Heart left ventricle (tissue), 16 donors: ENCODE measurements at regions not wholly inside any gene's neighbourhood (a gene's known extent, or its start where the extent isn't known, plus 50 kb on each side); places are given as distances from the start of the nearest gene placed in this dataset.

Experiments
- ATAC-seq, 4 donors: fragments of 200-7000 bp; cut with Tn5 transposase; one replicate each; pipeline ENCODE4 v1.9.1; 2020 to 2022; ENCODE audit warnings: moderate library complexity in 4 of 4, mild to moderate bottlenecking in 3 of 4, moderate number of reproducible peaks in 1 of 4
- DNase-seq, 5 donors: peaks; one replicate each; pipeline ENCODE4 v3.0.0-alpha.2; 2020
- H3K27ac ChIP-seq, 12 donors: fragments of 200-600 bp; sonication (generic) in 4 of 12; one replicate each; pipeline versions ENCODE4 v1.5.0 to v1.8.0; 2016 to 2022; ENCODE audit warnings: mild to moderate bottlenecking in 2 of 12
- H3K27me3 ChIP-seq, 9 donors: fragments of 200-600 bp; sonication (generic) in 2 of 9; one replicate each; pipeline versions ENCODE4 v1.5.1 to v1.8.0; 2016 to 2022; ENCODE audit warnings: mild to moderate bottlenecking in 3 of 9
- H3K36me3 ChIP-seq, 9 donors: fragments of 200-600 bp; sonication (generic) in 2 of 9; one replicate each; pipeline versions ENCODE4 v1.5.0 to v1.8.0; 2018 to 2022; ENCODE audit warnings: mild to moderate bottlenecking in 2 of 9
- H3K4me1 ChIP-seq, 12 donors: fragments of 200-600 bp; sonication (generic) in 4 of 12; one replicate each; pipeline versions ENCODE4 v1.5.0 to v1.8.0; 2016 to 2022; ENCODE audit warnings: mild to moderate bottlenecking in 3 of 12
- H3K4me3 ChIP-seq, 12 donors: fragments of 200-600 bp; sonication (generic) in 4 of 12; one replicate each; pipeline versions ENCODE4 v1.5.0 to v1.8.0; 2017 to 2022; ENCODE audit warnings: mild to moderate bottlenecking in 9 of 12, moderate library complexity in 4 of 12
- H3K9me3 ChIP-seq, 12 donors: fragments of 200-600 bp; sonication (generic) in 4 of 12; one replicate each; pipeline versions ENCODE4 v1.5.0 to v1.8.0; 2016 to 2022; ENCODE audit warnings: mild to moderate bottlenecking in 1 of 12
- CTCF ChIP-seq, 12 donors: fragments of 200-600 bp; sonication (generic) in 4 of 12; IDR thresholded peaks; one replicate each; pipeline versions ENCODE4 v1.5.0 to v1.8.0; 2018 to 2022; ENCODE audit warnings: antibody characterized with exemption in 12 of 12, mild to moderate bottlenecking in 5 of 12
- POLR2A ChIP-seq, 2 donors: fragments of 450-650 bp; IDR thresholded peaks; one replicate each; pipeline ENCODE4 v1.6.1; 2017; ENCODE audit warnings: antibody characterized with exemption in 2 of 2, mild to moderate bottlenecking in 2 of 2, moderate library complexity in 2 of 2
- WGBS, 4 donors: extraction: QIAGEN DNeasy Blood & Tissue Kit in 2 of 4; methylation state at CpG; one replicate each; pipeline versions ENCODE4 v1.1.5 to v1.1.7; 2013 to 2018; 5-methylcytosine and 5-hydroxymethylcytosine counted together
- intact Hi-C, 10 donors: fragments of 100-400 bp; cut with DNase I; formaldehyde crosslinking; loops; one replicate each; pipeline versions ENCODE4 v1.11.1 to v1.14.2; 2022
- donor health status: ischemic (EF 13 %, LVEDD 7.1; RV severe dilation, severe dysfunction).
- donor health status: healthy with polysubstance abuse.
- donor health status: DM: no; HTN: yes; CAD: no.
- donor health status: DM: no; HTN: no; CAD: no.
- donor health status: ischemic (EF 25% LVEDD 6.9; RV normal size, moderate dysfunction).
- donor health status: ischemic (EF 25% LVEDD 5.7; RV mildly dilated, moderate dysfunction).
- donor health status: healthy.
- donor health status: DM: yes; HTN: yes; CAD: no.
- donor health status: ischemic (EF 35%, LVEDD 5.7; RV mildly dilated, moderate dysfunction).
- donor health status: nonischemic (EF 11% LVEDD 7.7; RV severe dilation, severe dysfunction).
- donor health status: DM: yes; HTN: yes; CAD: no.
- donor health status: PGD.
- donor health status: ischemic (EF 29% LVEDD 5.4; RV normal size, mild dysfunction).
- donor health status: nonischemic (EF 23%, LVEDD 6.1; RV moderate dilation, normal function).

- Histone ChIP-seq H3K4me1 (no peaks in the 10 kb centered on the region), H3K9me3 (no peaks in the 10 kb centered on the region), H3K27me3 (peaks cover 0 to 7% (median 0%) of the 10 kb centered on the region in 9 donors), H3K4me3 (no peak overlapping the region), H3K27ac (no peak overlapping the region), H3K36me3 (no peaks in the 10 kb centered on the region)
- intact Hi-C loops, result no loop called here
- ATAC-seq (no peak), DNase-seq (no peak)
- TF ChIP-seq CTCF (IDR thresholded peaks at IDR 0.05) (no peak), POLR2A (IDR thresholded peaks at IDR 0.05) (no peak)
- 80 to 90% (median 85%) methylated on average over 3 of the region's 3 CpGs for WGBS, 4 donors
Observed at GRCh38 chr11:36779791-36780190, 181.8 kb upstream of the RAG2 start.

GRCh38 chr11:36777311-36777710 lies 179.3 kb upstream of the RAG2 start:
- Histone ChIP-seq H3K4me1 (no peaks in the 10 kb centered on the region), H3K4me3 (no peak overlapping the region), H3K36me3 (no peaks in the 10 kb centered on the region), H3K27ac (no peak overlapping the region), H3K9me3 (no peaks in the 10 kb centered on the region), H3K27me3 (peaks cover 0 to 6% (median 0%) of the 10 kb centered on the region in 9 donors)
- DNase-seq, result no peak
- intact Hi-C loops, result no loop called here
- TF ChIP-seq CTCF (IDR thresholded peaks at IDR 0.05) (no peak), POLR2A (IDR thresholded peaks at IDR 0.05) (no peak)
- WGBS, 4 donors, result 57 to 64% (median 62%) methylated on average over 2 of the region's 2 CpGs
- no peak for ATAC-seq

- Histone ChIP-seq H3K27ac (no peak overlapping the region), H3K27me3 (peaks cover 0 to 6% (median 0%) of the 10 kb centered on the region in 9 donors), H3K9me3 (no peaks in the 10 kb centered on the region), H3K36me3 (no peaks in the 10 kb centered on the region), H3K4me3 (no peak overlapping the region), H3K4me1 (no peaks in the 10 kb centered on the region)
- intact Hi-C loops, result no loop called here
- no peak for TF ChIP-seq CTCF (IDR thresholded peaks at IDR 0.05)
- TF ChIP-seq POLR2A (IDR thresholded peaks at IDR 0.05), result no peak
- DNase-seq, result no peak
- 81 to 86% (median 85%) methylated on average over 2 of the region's 2 CpGs for WGBS, 4 donors
- no peak for ATAC-seq
Observed at GRCh38 chr11:36775756-36776155, 177.7 kb upstream of the RAG2 start.

- Histone ChIP-seq H3K4me3 (no peak overlapping the region), H3K27ac (no peak overlapping the region), H3K4me1 (no peaks in the 10 kb centered on the region), H3K36me3 (no peaks in the 10 kb centered on the region), H3K27me3 (peaks cover 0 to 6% (median 0%) of the 10 kb centered on the region in 9 donors), H3K9me3 (no peaks in the 10 kb centered on the region)
- intact Hi-C loops, result no loop called here
- no peak for TF ChIP-seq POLR2A (IDR thresholded peaks at IDR 0.05)
- no peak for TF ChIP-seq CTCF (IDR thresholded peaks at IDR 0.05)
- 60 to 79% (median 74%) methylated on average over 1 of the region's 1 CpG for WGBS, 4 donors
- no peak for DNase-seq
- no peak for ATAC-seq
Observed at GRCh38 chr11:36775130-36775529, 177.1 kb upstream of the RAG2 start.
